Spleen (tissue), 7 donors: ENCODE measurements at regions not wholly inside any gene's neighbourhood (a gene's known extent, or its start where the extent isn't known, plus 50 kb on each side); places are given as distances from the start of the nearest gene placed in this dataset.
"Not testable (repeated sequence)": the region's sequence is repeated elsewhere in the genome, so short reads cannot be mapped to it uniquely, and the experiment has no call there.

Source experiments
- POLR2A ChIP-seq, 3 donors: fragments of 450-650 bp; IDR thresholded peaks; one replicate each; pipeline ENCODE4 v1.5.1; 2017; ENCODE audit warnings: antibody characterized with exemption in 3 of 3, mild to moderate bottlenecking in 1 of 3
- TF ChIP-seq, protein P1 (sequence below), 11 experiments: fragments of 200-600 bp in 7 of 11; fragments of 450-650 bp in 4 of 11; sonication (generic) in 4 of 11; IDR thresholded peaks in 8 of 11; conservative IDR thresholded peaks in 3 of 11; 1 replicate in 7 of 11; 2 replicates in 4 of 11; pipeline versions ENCODE4 v1.4.0 to v1.8.0; 2016 to 2021; ENCODE audit warnings: antibody characterized with exemption in 11 of 11, inconsistent platforms in 4 of 11, mild to moderate bottlenecking in 1 of 11
- donor health status: DM: no; HTN: no; CAD: no; lungs with moderate emphysema.
- donor health status: DM: no; HTN: no; CAD: no.
- donor health status: DM: no; HTN: no; CAD: no.

- TF ChIP-seq, protein P1, sequence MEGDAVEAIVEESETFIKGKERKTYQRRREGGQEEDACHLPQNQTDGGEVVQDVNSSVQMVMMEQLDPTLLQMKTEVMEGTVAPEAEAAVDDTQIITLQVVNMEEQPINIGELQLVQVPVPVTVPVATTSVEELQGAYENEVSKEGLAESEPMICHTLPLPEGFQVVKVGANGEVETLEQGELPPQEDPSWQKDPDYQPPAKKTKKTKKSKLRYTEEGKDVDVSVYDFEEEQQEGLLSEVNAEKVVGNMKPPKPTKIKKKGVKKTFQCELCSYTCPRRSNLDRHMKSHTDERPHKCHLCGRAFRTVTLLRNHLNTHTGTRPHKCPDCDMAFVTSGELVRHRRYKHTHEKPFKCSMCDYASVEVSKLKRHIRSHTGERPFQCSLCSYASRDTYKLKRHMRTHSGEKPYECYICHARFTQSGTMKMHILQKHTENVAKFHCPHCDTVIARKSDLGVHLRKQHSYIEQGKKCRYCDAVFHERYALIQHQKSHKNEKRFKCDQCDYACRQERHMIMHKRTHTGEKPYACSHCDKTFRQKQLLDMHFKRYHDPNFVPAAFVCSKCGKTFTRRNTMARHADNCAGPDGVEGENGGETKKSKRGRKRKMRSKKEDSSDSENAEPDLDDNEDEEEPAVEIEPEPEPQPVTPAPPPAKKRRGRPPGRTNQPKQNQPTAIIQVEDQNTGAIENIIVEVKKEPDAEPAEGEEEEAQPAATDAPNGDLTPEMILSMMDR (IDR thresholded peaks at IDR 0.05 in 8 of 11, conservative IDR thresholded peaks at IDR 0.05 in 3 of 11) = not testable (repeated sequence)
- TF ChIP-seq POLR2A (IDR thresholded peaks at IDR 0.05) = not testable (repeated sequence)
Measured at GRCh38 chr9:42965155-42965554, 781.7 kb downstream of the SPATA31A6 start.
